ENCODE measurements at regions not wholly inside any gene's neighbourhood (a gene's known extent, or its start where the extent isn't known, plus 50 kb on each side); places are given as distances from the start of the nearest gene placed in this dataset.
"Not testable (repeated sequence)": the region's sequence is repeated elsewhere in the genome, so short reads cannot be mapped to it uniquely, and the experiment has no call there.

- FAIRE-seq: no peak
- DNase-seq (ENCODE audit: insufficient read length, low spot score): no peak
- TF ChIP-seq PAX5 (IDR thresholded peaks at IDR 0.05; ENCODE audit: insufficient read depth, low read length, severe bottlenecking) (no peak), POLR2AphosphoS5 (IDR thresholded peaks at IDR 0.05; ENCODE audit: low read depth, low read length) (no peak), TAF1 (IDR thresholded peaks at IDR 0.05; ENCODE audit: low read depth, low read length) (no peak), POU2F2 (IDR thresholded peaks at IDR 0.05; ENCODE audit: low read depth, low read length) (no peak), SPI1 (IDR thresholded peaks at IDR 0.05; ENCODE audit: low read depth, low read length) (no peak), POLR2A (IDR thresholded peaks at IDR 0.05; ENCODE audit: low read depth, low read length) (no peak)
These were observed 67.2 kb upstream of the DLG1 start for GRCh38 chr3:197365586-197365985.

- DNase-seq (ENCODE audit: insufficient read length, low spot score): no peak
- no peak for FAIRE-seq
- TF ChIP-seq POLR2A (IDR thresholded peaks at IDR 0.05; ENCODE audit: low read depth, low read length) (no peak), SPI1 (IDR thresholded peaks at IDR 0.05; ENCODE audit: low read depth, low read length) (no peak), PAX5 (IDR thresholded peaks at IDR 0.05; ENCODE audit: insufficient read depth, low read length, severe bottlenecking) (no peak), POLR2AphosphoS5 (IDR thresholded peaks at IDR 0.05; ENCODE audit: low read depth, low read length) (no peak), POU2F2 (IDR thresholded peaks at IDR 0.05; ENCODE audit: low read depth, low read length) (no peak), TAF1 (IDR thresholded peaks at IDR 0.05; ENCODE audit: low read depth, low read length) (no peak)
These were observed 66.1 kb upstream of the DLG1 start for GRCh38 chr3:197364410-197365071.

GRCh38 chr3:197363553-197364409 lies 65.4 kb upstream of the DLG1 start:
- TF ChIP-seq SPI1 (IDR thresholded peaks at IDR 0.05; ENCODE audit: low read depth, low read length) (no peak), POLR2AphosphoS5 (IDR thresholded peaks at IDR 0.05; ENCODE audit: low read depth, low read length) (no peak), POLR2A (IDR thresholded peaks at IDR 0.05; ENCODE audit: low read depth, low read length) (no peak), POU2F2 (IDR thresholded peaks at IDR 0.05; ENCODE audit: low read depth, low read length) (no peak), TAF1 (IDR thresholded peaks at IDR 0.05; ENCODE audit: low read depth, low read length) (no peak), PAX5 (IDR thresholded peaks at IDR 0.05; ENCODE audit: insufficient read depth, low read length, severe bottlenecking) (no peak)
- FAIRE-seq: no peak
- DNase-seq (ENCODE audit: insufficient read length, low spot score): no peak

GRCh38 chr3:197362081-197362480 lies 63.7 kb upstream of the DLG1 start:
- TF ChIP-seq POU2F2 (IDR thresholded peaks at IDR 0.05; ENCODE audit: low read depth, low read length) (no peak), POLR2AphosphoS5 (IDR thresholded peaks at IDR 0.05; ENCODE audit: low read depth, low read length) (no peak), TAF1 (IDR thresholded peaks at IDR 0.05; ENCODE audit: low read depth, low read length) (no peak), PAX5 (IDR thresholded peaks at IDR 0.05; ENCODE audit: insufficient read depth, low read length, severe bottlenecking) (no peak), POLR2A (IDR thresholded peaks at IDR 0.05; ENCODE audit: low read depth, low read length) (no peak), SPI1 (IDR thresholded peaks at IDR 0.05; ENCODE audit: low read depth, low read length) (no peak)
- DNase-seq (ENCODE audit: insufficient read length, low spot score) (no peak), FAIRE-seq (no peak)

GRCh38 chr3:197360095-197360494 lies 61.7 kb upstream of the DLG1 start:
- FAIRE-seq; DNase-seq (ENCODE audit: insufficient read length, low spot score): not testable (repeated sequence)

- not testable (repeated sequence) for FAIRE-seq; DNase-seq (ENCODE audit: insufficient read length, low spot score)
These were observed 61.1 kb upstream of the DLG1 start for GRCh38 chr3:197359476-197359875.

- FAIRE-seq: no peak
- TF ChIP-seq SPI1 (IDR thresholded peaks at IDR 0.05; ENCODE audit: low read depth, low read length) (no peak), POU2F2 (IDR thresholded peaks at IDR 0.05; ENCODE audit: low read depth, low read length) (no peak), PAX5 (IDR thresholded peaks at IDR 0.05; ENCODE audit: insufficient read depth, low read length, severe bottlenecking) (no peak)
These were observed 58.3 kb upstream of the DLG1 start for GRCh38 chr3:197356741-197357140.

GRCh38 chr3:197356275-197356674 lies 57.9 kb upstream of the DLG1 start:
- no peak for DNase-seq (ENCODE audit: insufficient read length, low spot score)
- no peak for FAIRE-seq
- TF ChIP-seq POLR2A (IDR thresholded peaks at IDR 0.05; ENCODE audit: low read depth, low read length): no peak
- no peak for TF ChIP-seq PAX5 (IDR thresholded peaks at IDR 0.05; ENCODE audit: insufficient read depth, low read length, severe bottlenecking)
- no peak for TF ChIP-seq TAF1 (IDR thresholded peaks at IDR 0.05; ENCODE audit: low read depth, low read length)
- TF ChIP-seq POU2F2 (IDR thresholded peaks at IDR 0.05; ENCODE audit: low read depth, low read length): no peak
- no peak for TF ChIP-seq POLR2AphosphoS5 (IDR thresholded peaks at IDR 0.05; ENCODE audit: low read depth, low read length)
- no peak for TF ChIP-seq SPI1 (IDR thresholded peaks at IDR 0.05; ENCODE audit: low read depth, low read length)

More at GRCh38 chr3:197356741-197357140, 58.3 kb upstream of the DLG1 start:
- no peak for DNase-seq (ENCODE audit: insufficient read length, low spot score)

GRCh38 chr3:197355713-197356112 lies 57.3 kb upstream of the DLG1 start:
- no peak for TF ChIP-seq POU2F2 (IDR thresholded peaks at IDR 0.05; ENCODE audit: low read depth, low read length)
- no peak for TF ChIP-seq SPI1 (IDR thresholded peaks at IDR 0.05; ENCODE audit: low read depth, low read length)
- no peak for TF ChIP-seq POLR2AphosphoS5 (IDR thresholded peaks at IDR 0.05; ENCODE audit: low read depth, low read length)
- TF ChIP-seq PAX5 (IDR thresholded peaks at IDR 0.05; ENCODE audit: insufficient read depth, low read length, severe bottlenecking): no peak
- no peak for TF ChIP-seq TAF1 (IDR thresholded peaks at IDR 0.05; ENCODE audit: low read depth, low read length)
- no peak for TF ChIP-seq POLR2A (IDR thresholded peaks at IDR 0.05; ENCODE audit: low read depth, low read length)

GRCh38 chr3:197354568-197355001 lies 56.2 kb upstream of the DLG1 start:
- TF ChIP-seq POLR2AphosphoS5 (IDR thresholded peaks at IDR 0.05; ENCODE audit: low read depth, low read length): no peak
- TF ChIP-seq SPI1 (IDR thresholded peaks at IDR 0.05; ENCODE audit: low read depth, low read length): no peak
- no peak for TF ChIP-seq POLR2A (IDR thresholded peaks at IDR 0.05; ENCODE audit: low read depth, low read length)
- no peak for TF ChIP-seq POU2F2 (IDR thresholded peaks at IDR 0.05; ENCODE audit: low read depth, low read length)
- no peak for TF ChIP-seq TAF1 (IDR thresholded peaks at IDR 0.05; ENCODE audit: low read depth, low read length)
- no peak for TF ChIP-seq PAX5 (IDR thresholded peaks at IDR 0.05; ENCODE audit: insufficient read depth, low read length, severe bottlenecking)
- FAIRE-seq: no peak
- DNase-seq (ENCODE audit: insufficient read length, low spot score): no peak

More at GRCh38 chr3:197355713-197356112, 57.3 kb upstream of the DLG1 start:
- no peak for FAIRE-seq
- no peak for DNase-seq (ENCODE audit: insufficient read length, low spot score)
